ENCODE measurements at regions not wholly inside any gene's neighbourhood (a gene's known extent, or its start where the extent isn't known, plus 50 kb on each side); places are given as distances from the start of the nearest gene placed in this dataset.

GRCh38 chr12:88650715-88651114 lies 70.4 kb upstream of the KITLG start:
- Histone ChIP-seq H3K4me3 (ENCODE audit: extremely low read depth, insufficient read depth, low read length, poor library complexity, severe bottlenecking) (no peak overlapping the region), H3K36me3 (ENCODE audit: control insufficient read depth, insufficient read depth, low read length) (no peaks in the 10 kb centered on the region), H3K27ac (ENCODE audit: low read depth, low read length, severe bottlenecking) (no peak overlapping the region), H3K4me1 (ENCODE audit: control insufficient read depth, insufficient read depth, low read length, poor library complexity, severe bottlenecking) (no peaks in the 10 kb centered on the region), H3K9me3 (ENCODE audit: control insufficient read depth, low read length) (no peaks in the 10 kb centered on the region)

- WGBS, 2 experiments (ENCODE audit: insufficient coverage in 2 of 2): 80 to 100% methylated on average over 1 of the region's 1 CpG
- no peak overlapping the region for H3K4me3 ChIP-seq (ENCODE audit: extremely low read depth, insufficient read depth, low read length, poor library complexity, severe bottlenecking)
- no peaks in the 10 kb centered on the region for H3K4me1 ChIP-seq (ENCODE audit: control insufficient read depth, insufficient read depth, low read length, poor library complexity, severe bottlenecking)
- no peak overlapping the region for H3K27ac ChIP-seq (ENCODE audit: low read depth, low read length, severe bottlenecking)
- H3K9me3 ChIP-seq (ENCODE audit: control insufficient read depth, low read length): no peaks in the 10 kb centered on the region
- H3K36me3 ChIP-seq (ENCODE audit: control insufficient read depth, insufficient read depth, low read length): no peaks in the 10 kb centered on the region
Observed at GRCh38 chr12:88648625-88649024, 68.4 kb upstream of the KITLG start.

GRCh38 chr12:88646824-88647223 lies 66.6 kb upstream of the KITLG start:
- Histone ChIP-seq H3K27ac (ENCODE audit: low read depth, low read length, severe bottlenecking) (no peak overlapping the region), H3K4me1 (ENCODE audit: control insufficient read depth, insufficient read depth, low read length, poor library complexity, severe bottlenecking) (no peaks in the 10 kb centered on the region), H3K36me3 (ENCODE audit: control insufficient read depth, insufficient read depth, low read length) (no peaks in the 10 kb centered on the region), H3K4me3 (ENCODE audit: extremely low read depth, insufficient read depth, low read length, poor library complexity, severe bottlenecking) (no peak overlapping the region), H3K9me3 (ENCODE audit: control insufficient read depth, low read length) (no peaks in the 10 kb centered on the region)

- Histone ChIP-seq H3K27ac (ENCODE audit: low read depth, low read length, severe bottlenecking) (no peak overlapping the region), H3K4me3 (ENCODE audit: extremely low read depth, insufficient read depth, low read length, poor library complexity, severe bottlenecking) (no peak overlapping the region), H3K9me3 (ENCODE audit: control insufficient read depth, low read length) (no peaks in the 10 kb centered on the region), H3K36me3 (ENCODE audit: control insufficient read depth, insufficient read depth, low read length) (no peaks in the 10 kb centered on the region), H3K4me1 (ENCODE audit: control insufficient read depth, insufficient read depth, low read length, poor library complexity, severe bottlenecking) (no peaks in the 10 kb centered on the region)
- no CpG with 5 or more reads among the region's 1 CpG for WGBS, 2 experiments (ENCODE audit: insufficient coverage in 2 of 2)
Observed at GRCh38 chr12:88645816-88646215, 65.5 kb upstream of the KITLG start.

- no peaks in the 10 kb centered on the region for H3K4me1 ChIP-seq (ENCODE audit: control insufficient read depth, insufficient read depth, low read length, poor library complexity, severe bottlenecking)
Observed at GRCh38 chr12:88644946-88645702, 64.9 kb upstream of the KITLG start.

GRCh38 chr12:88643685-88644084 lies 63.4 kb upstream of the KITLG start:
- H3K4me3 ChIP-seq (ENCODE audit: extremely low read depth, insufficient read depth, low read length, poor library complexity, severe bottlenecking): no peak overlapping the region
- H3K4me1 ChIP-seq (ENCODE audit: control insufficient read depth, insufficient read depth, low read length, poor library complexity, severe bottlenecking): no peaks in the 10 kb centered on the region
- no CpG with 5 or more reads among the region's 2 CpGs for WGBS, 2 experiments (ENCODE audit: insufficient coverage in 2 of 2)
- no peaks in the 10 kb centered on the region for H3K36me3 ChIP-seq (ENCODE audit: control insufficient read depth, insufficient read depth, low read length)
- H3K27ac ChIP-seq (ENCODE audit: low read depth, low read length, severe bottlenecking): no peak overlapping the region
- H3K9me3 ChIP-seq (ENCODE audit: control insufficient read depth, low read length): no peaks in the 10 kb centered on the region

More at GRCh38 chr12:88644946-88645702, 64.9 kb upstream of the KITLG start:
- Histone ChIP-seq H3K4me3 (ENCODE audit: extremely low read depth, insufficient read depth, low read length, poor library complexity, severe bottlenecking) (no peak overlapping the region), H3K9me3 (ENCODE audit: control insufficient read depth, low read length) (no peaks in the 10 kb centered on the region), H3K36me3 (ENCODE audit: control insufficient read depth, insufficient read depth, low read length) (no peaks in the 10 kb centered on the region), H3K27ac (ENCODE audit: low read depth, low read length, severe bottlenecking) (no peak overlapping the region)
- 87 to 100% methylated on average over 3 to 5 of the region's 7 CpGs for WGBS, 2 experiments (ENCODE audit: insufficient coverage in 2 of 2)

GRCh38 chr12:88642675-88643431 lies 62.6 kb upstream of the KITLG start:
- H3K36me3 ChIP-seq (ENCODE audit: control insufficient read depth, insufficient read depth, low read length): no peaks in the 10 kb centered on the region
- H3K4me3 ChIP-seq (ENCODE audit: extremely low read depth, insufficient read depth, low read length, poor library complexity, severe bottlenecking): no peak overlapping the region
- no peaks in the 10 kb centered on the region for H3K9me3 ChIP-seq (ENCODE audit: control insufficient read depth, low read length)
- no peaks in the 10 kb centered on the region for H3K4me1 ChIP-seq (ENCODE audit: control insufficient read depth, insufficient read depth, low read length, poor library complexity, severe bottlenecking)
- H3K27ac ChIP-seq (ENCODE audit: low read depth, low read length, severe bottlenecking): no peak overlapping the region
- no CpG with 5 or more reads among the region's 1 CpG for WGBS, 2 experiments (ENCODE audit: insufficient coverage in 2 of 2)

GRCh38 chr12:88638966-88639760 lies 58.9 kb upstream of the KITLG start:
- no peak overlapping the region for H3K4me3 ChIP-seq (ENCODE audit: extremely low read depth, insufficient read depth, low read length, poor library complexity, severe bottlenecking)
- no peaks in the 10 kb centered on the region for H3K4me1 ChIP-seq (ENCODE audit: control insufficient read depth, insufficient read depth, low read length, poor library complexity, severe bottlenecking)
- H3K27ac ChIP-seq (ENCODE audit: low read depth, low read length, severe bottlenecking): peak overlapping the region; percentile 4
- H3K36me3 ChIP-seq (ENCODE audit: control insufficient read depth, insufficient read depth, low read length): no peaks in the 10 kb centered on the region
- no peaks in the 10 kb centered on the region for H3K9me3 ChIP-seq (ENCODE audit: control insufficient read depth, low read length)
- 79 to 94% methylated on average over 2 to 3 of the region's 6 CpGs for WGBS, 2 experiments (ENCODE audit: insufficient coverage in 2 of 2)

- H3K4me3 ChIP-seq (ENCODE audit: extremely low read depth, insufficient read depth, low read length, poor library complexity, severe bottlenecking): no peak overlapping the region
- H3K27ac ChIP-seq (ENCODE audit: low read depth, low read length, severe bottlenecking): peak overlapping the region; percentile 4
- H3K4me1 ChIP-seq (ENCODE audit: control insufficient read depth, insufficient read depth, low read length, poor library complexity, severe bottlenecking): no peaks in the 10 kb centered on the region
- no peaks in the 10 kb centered on the region for H3K9me3 ChIP-seq (ENCODE audit: control insufficient read depth, low read length)
- WGBS, 2 experiments (ENCODE audit: insufficient coverage in 2 of 2): 85 to 94% methylated on average over 2 of the region's 3 CpGs
- no peaks in the 10 kb centered on the region for H3K36me3 ChIP-seq (ENCODE audit: control insufficient read depth, insufficient read depth, low read length)
Observed at GRCh38 chr12:88638388-88638787, 58.1 kb upstream of the KITLG start.

- no peak overlapping the region for H3K4me3 ChIP-seq (ENCODE audit: extremely low read depth, insufficient read depth, low read length, poor library complexity, severe bottlenecking)
- H3K4me1 ChIP-seq (ENCODE audit: control insufficient read depth, insufficient read depth, low read length, poor library complexity, severe bottlenecking): no peaks in the 10 kb centered on the region
- H3K9me3 ChIP-seq (ENCODE audit: control insufficient read depth, low read length): no peaks in the 10 kb centered on the region
- 80 to 100% methylated on average over 1 of the region's 1 CpG for WGBS, 2 experiments (ENCODE audit: insufficient coverage in 2 of 2)
- no peaks in the 10 kb centered on the region for H3K36me3 ChIP-seq (ENCODE audit: control insufficient read depth, insufficient read depth, low read length)
- H3K27ac ChIP-seq (ENCODE audit: low read depth, low read length, severe bottlenecking): no peak overlapping the region
Observed at GRCh38 chr12:88634008-88634407, 53.7 kb upstream of the KITLG start.

All from mesodermal cell (in vitro differentiated cells).